Left lung (tissue), 4 donors: ENCODE measurements at regions not wholly inside any gene's neighbourhood (a gene's known extent, or its start where the extent isn't known, plus 50 kb on each side); places are given as distances from the start of the nearest gene placed in this dataset.
A peak's percentile ranks its signal among the peaks of the same experiment; 100 is the strongest.
"Not testable (repeated sequence)": the region's sequence is repeated elsewhere in the genome, so short reads cannot be mapped to it uniquely, and the experiment has no call there.

Experiments used
- ATAC-seq: fragments of 200-7000 bp; cut with Tn5 transposase; one replicate; pipeline ENCODE4 v1.9.1; 2020; ENCODE audit warnings: moderate library complexity
- DNase-seq, 4 donors: peaks; one replicate each; pipeline ENCODE4 v3.0.0-alpha.2; 2013 to 2020
- H3K27ac ChIP-seq, 2 donors: fragments of 200-600 bp; sonication (generic) in 1 of 2; one replicate each; pipeline versions ENCODE4 v1.5.0 to v1.8.0; 2020 to 2021
- H3K27me3 ChIP-seq, 2 donors: fragments of 200-600 bp; sonication (generic) in 1 of 2; one replicate each; pipeline versions ENCODE4 v1.5.0 to v1.8.0; 2020 to 2021
- H3K36me3 ChIP-seq, 2 donors: fragments of 200-600 bp; sonication (generic) in 1 of 2; one replicate each; pipeline versions ENCODE4 v1.5.0 to v1.8.0; 2020 to 2021
- H3K4me1 ChIP-seq, 2 donors: fragments of 200-600 bp; one replicate each; pipeline ENCODE4 v1.8.0; 2021
- H3K4me3 ChIP-seq, 2 donors: fragments of 200-600 bp; sonication (generic) in 1 of 2; one replicate each; pipeline versions ENCODE4 v1.5.0 to v1.8.0; 2020 to 2021; ENCODE audit warnings: mild to moderate bottlenecking in 1 of 2
- H3K9me3 ChIP-seq, 2 donors: fragments of 200-600 bp; sonication (generic) in 1 of 2; one replicate each; pipeline versions ENCODE4 v1.5.0 to v1.8.0; 2020 to 2021
- CTCF ChIP-seq, 2 donors: fragments of 200-600 bp; sonication (generic) in 1 of 2; IDR thresholded peaks; one replicate each; pipeline versions ENCODE4 v1.5.0 to v1.8.0; 2021; ENCODE audit warnings: antibody characterized with exemption in 2 of 2
- intact Hi-C, 2 donors: fragments of 100-400 bp; cut with DNase I; formaldehyde crosslinking; loops; one replicate each; pipeline versions ENCODE4 v1.11.2 to v1.14.2; 2022
- donor health status: DM: no; HTN: yes; CAD: no.
- donor health status: DM: no; HTN: no; CAD: no.

GRCh38 chr4:189838821-189839497 is 101.7 kb upstream of the FRG1 start:
- no peak for ATAC-seq

GRCh38 chr4:189840356-189840755 is 100.3 kb upstream of the FRG1 start:
- no peak for DNase-seq
- no peak for ATAC-seq
- no peak overlapping the region for H3K27ac ChIP-seq
- intact Hi-C loops = no loop called here
- no peak overlapping the region for H3K4me3 ChIP-seq
- H3K9me3 ChIP-seq = no peaks in the 10 kb centered on the region
- no peaks in the 10 kb centered on the region for H3K4me1 ChIP-seq
- TF ChIP-seq CTCF (IDR thresholded peaks at IDR 0.05) = no peak
- H3K36me3 ChIP-seq = no peaks in the 10 kb centered on the region
- no peaks in the 10 kb centered on the region for H3K27me3 ChIP-seq

More at GRCh38 chr4:189838821-189839497, 101.7 kb upstream of the FRG1 start:
- Histone ChIP-seq H3K27me3 (no peaks in the 10 kb centered on the region), H3K4me1 (no peaks in the 10 kb centered on the region), H3K9me3 (no peaks in the 10 kb centered on the region), H3K36me3 (no peaks in the 10 kb centered on the region), H3K4me3 (no peak overlapping the region), H3K27ac (no peak overlapping the region)
- intact Hi-C loops = no loop called here
- DNase-seq = no peak
- no peak for TF ChIP-seq CTCF (IDR thresholded peaks at IDR 0.05)

- intact Hi-C loops = no loop called here
- peaks cover 0 to 3% of the 10 kb centered on the region in 2 donors for H3K9me3 ChIP-seq
- ATAC-seq = no peak
- H3K4me1 ChIP-seq = no peaks in the 10 kb centered on the region
- no peak for DNase-seq
- no peaks in the 10 kb centered on the region for H3K27me3 ChIP-seq
- no peaks in the 10 kb centered on the region for H3K36me3 ChIP-seq
- no peak overlapping the region for H3K4me3 ChIP-seq
- TF ChIP-seq CTCF (IDR thresholded peaks at IDR 0.05) = no peak
- H3K27ac ChIP-seq = no peak overlapping the region
Observed at GRCh38 chr4:189843413-189844009, 97.2 kb upstream of the FRG1 start.

GRCh38 chr4:189845145-189845846 is 95.4 kb upstream of the FRG1 start:
- DNase-seq (no peak), ATAC-seq (no peak)
- Histone ChIP-seq H3K4me1 (no peaks in the 10 kb centered on the region), H3K27me3 (no peaks in the 10 kb centered on the region), H3K4me3 (no peak overlapping the region), H3K27ac (no peak overlapping the region), H3K36me3 (no peaks in the 10 kb centered on the region), H3K9me3 (peaks cover 0 to 3% of the 10 kb centered on the region in 2 donors)
- intact Hi-C loops = no loop called here
- no peak for TF ChIP-seq CTCF (IDR thresholded peaks at IDR 0.05)

- ATAC-seq, DNase-seq, H3K36me3 ChIP-seq, H3K4me3 ChIP-seq, intact Hi-C loops, H3K27ac ChIP-seq, H3K9me3 ChIP-seq, H3K4me1 ChIP-seq, H3K27me3 ChIP-seq: not testable (repeated sequence)
Observed at GRCh38 chr4:189846094-189846493, 94.6 kb upstream of the FRG1 start.

GRCh38 chr4:189846608-189847007 is 94.1 kb upstream of the FRG1 start:
- H3K9me3 ChIP-seq, H3K4me1 ChIP-seq, H3K4me3 ChIP-seq, H3K27ac ChIP-seq, H3K27me3 ChIP-seq, ATAC-seq, H3K36me3 ChIP-seq, intact Hi-C loops: not testable (repeated sequence)
- DNase-seq = peak in 1 of 4 donors; percentile 89

DNA sequence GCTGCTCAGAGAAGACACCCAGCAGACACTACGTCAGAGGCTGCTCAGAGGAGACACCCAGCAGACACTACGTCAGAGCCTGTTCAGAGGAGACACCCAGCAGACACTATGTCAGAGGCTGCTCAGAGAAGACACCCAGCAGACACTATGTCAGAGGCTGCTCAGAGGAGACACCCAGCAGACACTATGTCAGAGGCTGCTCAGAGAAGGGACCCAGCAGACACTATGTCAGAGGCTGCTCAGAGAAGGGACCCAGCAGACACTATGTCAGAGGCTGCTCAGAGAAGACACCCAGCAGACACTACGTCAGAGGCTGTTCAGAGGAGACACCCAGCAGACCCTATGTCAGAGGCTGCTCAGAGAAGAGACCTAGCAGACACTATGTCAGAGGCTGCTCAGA is 92.0 kb upstream of the FRG1 start:
- H3K27ac ChIP-seq, intact Hi-C loops, ATAC-seq, H3K4me1 ChIP-seq, DNase-seq, H3K36me3 ChIP-seq, H3K9me3 ChIP-seq, H3K27me3 ChIP-seq, H3K4me3 ChIP-seq: not testable (repeated sequence)
